GM21786 (cell line): ENCODE measurements at regions not wholly inside any gene's neighbourhood (a gene's known extent, or its start where the extent isn't known, plus 50 kb on each side); places are given as distances from the start of the nearest gene placed in this dataset.
"Not testable (repeated sequence)": the region's sequence is repeated elsewhere in the genome, so short reads cannot be mapped to it uniquely, and the experiment has no call there.

Experiments used
- ATAC-seq: cut with Tn5 transposase; IDR thresholded peaks from one replicate; pipeline ENCODE4 v1.9.1; 2021; ENCODE audit not compliant: unreplicated experiment

DNA sequence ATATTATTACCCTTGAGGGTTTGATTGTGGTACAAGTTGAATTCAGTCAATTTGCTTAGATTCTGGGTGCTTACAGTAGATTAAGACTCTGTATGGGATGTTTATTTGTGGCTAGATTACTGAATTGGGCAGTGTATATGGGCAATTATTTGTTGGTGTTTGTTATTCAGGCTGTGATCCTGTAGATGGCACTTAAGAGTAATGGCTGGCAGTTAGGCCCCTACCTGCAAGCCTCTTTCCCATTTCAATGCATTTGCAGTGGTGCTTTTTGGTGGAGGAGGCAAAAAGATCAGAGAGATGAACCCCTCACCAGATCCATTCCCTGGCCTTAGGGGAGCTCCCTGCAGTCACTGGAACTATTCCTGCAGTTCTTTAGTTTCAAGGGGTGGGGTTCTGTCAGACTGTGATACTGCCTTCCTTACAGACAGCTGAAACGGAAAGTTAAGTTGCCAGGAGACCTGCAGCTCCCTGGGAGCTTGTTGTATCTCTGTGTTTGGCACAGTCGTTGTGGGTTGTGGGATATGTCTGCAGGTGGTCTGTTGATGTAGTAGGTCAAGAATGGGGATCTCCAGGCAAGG is 199.5 kb downstream of the AASDHPPT start:
- no peak for ATAC-seq

GRCh38 chr11:106277484-106277883 is 200.0 kb downstream of the AASDHPPT start:
- no peak for ATAC-seq

DNA sequence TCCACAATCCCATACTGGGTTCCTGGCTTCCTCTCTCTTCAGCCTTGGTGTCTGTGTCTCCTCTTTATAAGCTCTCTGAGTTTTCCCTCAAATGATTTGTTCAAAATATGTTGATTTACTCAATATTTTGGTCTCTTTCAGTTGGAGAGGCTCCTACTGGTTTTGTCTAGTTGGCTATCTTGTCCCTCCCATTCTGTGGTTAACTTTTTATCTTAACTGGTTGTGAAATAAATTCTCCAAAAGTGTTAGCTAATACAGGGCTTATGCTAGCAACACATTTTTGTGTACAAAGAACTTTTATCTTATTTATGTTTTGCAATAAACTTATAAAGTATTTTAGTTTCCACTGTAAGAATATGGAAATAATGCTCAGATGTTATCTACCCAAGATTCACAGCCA is 200.9 kb downstream of the AASDHPPT start:
- ATAC-seq, result no peak

DNA sequence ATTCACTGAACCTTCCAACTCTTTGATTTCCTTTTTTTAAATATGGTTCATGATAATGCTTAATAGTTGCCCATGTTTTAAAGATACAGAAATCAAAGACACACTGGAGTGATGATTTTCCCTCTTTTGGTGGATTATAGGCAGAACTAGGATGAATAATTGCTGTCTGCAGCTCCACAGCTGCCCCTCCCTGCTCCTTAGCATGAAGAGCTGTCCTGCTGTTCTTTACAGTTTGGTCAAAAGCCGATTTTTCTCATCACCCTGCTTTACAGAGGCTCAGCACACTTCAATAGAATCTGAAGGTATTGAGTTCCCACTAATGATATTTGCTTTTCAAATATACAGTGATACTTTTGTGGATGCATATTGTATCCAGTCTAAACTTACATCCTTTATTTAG is 202.6 kb downstream of the AASDHPPT start:
- no peak for ATAC-seq

GRCh38 chr11:106281455-106282173 is 204.2 kb downstream of the AASDHPPT start:
- ATAC-seq, result no peak

DNA sequence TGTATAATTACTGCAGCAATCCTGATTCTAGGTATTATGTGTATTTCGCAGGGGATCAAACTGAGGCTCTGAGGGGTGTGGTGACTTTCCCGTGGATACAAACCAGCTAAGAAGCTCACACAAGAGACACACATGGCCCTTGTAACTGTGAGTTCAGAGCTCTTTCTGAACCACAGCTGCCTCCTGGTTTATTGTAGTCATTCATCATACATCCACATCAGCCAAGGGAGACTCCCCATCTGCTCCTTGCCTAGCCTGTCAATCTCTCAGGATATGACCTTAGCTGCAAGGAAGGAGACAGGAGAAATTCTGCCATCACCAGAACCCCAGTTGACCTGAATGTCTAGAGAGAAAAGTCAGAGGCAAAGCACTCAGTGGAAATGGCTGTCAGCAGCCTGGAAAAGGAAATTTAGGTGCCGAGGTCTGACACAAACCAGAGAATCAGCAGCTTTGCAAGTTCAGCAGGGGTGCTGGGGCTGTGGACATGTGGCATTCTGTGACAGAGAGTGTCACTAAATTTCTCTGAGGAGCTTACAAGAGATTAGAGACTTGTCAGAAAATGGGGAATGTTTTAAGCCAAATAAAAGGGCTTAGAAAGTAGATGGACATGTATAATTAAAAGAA is 209.5 kb downstream of the AASDHPPT start:
- no peak for ATAC-seq

DNA sequence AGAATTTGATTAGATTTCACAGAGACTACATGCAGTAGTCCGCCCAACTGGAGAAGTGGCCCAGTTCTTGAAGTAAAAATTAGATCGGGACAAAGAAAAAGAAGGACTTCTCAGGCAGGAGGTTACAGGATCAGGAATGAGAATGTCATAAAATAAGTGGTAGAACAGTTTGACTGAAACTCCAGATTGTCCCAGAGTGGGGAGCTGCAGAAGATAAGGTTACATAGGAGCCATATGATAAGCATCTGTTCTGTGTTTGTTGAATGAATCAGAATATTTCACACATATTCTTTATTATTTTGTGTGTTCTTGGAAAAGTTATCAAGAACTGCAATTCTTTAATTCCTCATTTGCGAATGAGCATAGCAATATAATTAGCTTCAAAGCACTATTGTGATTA is 210.6 kb downstream of the AASDHPPT start:
- no peak for ATAC-seq

- ATAC-seq, result no peak
These were observed 211.4 kb downstream of the AASDHPPT start for GRCh38 chr11:106288822-106289387.

DNA sequence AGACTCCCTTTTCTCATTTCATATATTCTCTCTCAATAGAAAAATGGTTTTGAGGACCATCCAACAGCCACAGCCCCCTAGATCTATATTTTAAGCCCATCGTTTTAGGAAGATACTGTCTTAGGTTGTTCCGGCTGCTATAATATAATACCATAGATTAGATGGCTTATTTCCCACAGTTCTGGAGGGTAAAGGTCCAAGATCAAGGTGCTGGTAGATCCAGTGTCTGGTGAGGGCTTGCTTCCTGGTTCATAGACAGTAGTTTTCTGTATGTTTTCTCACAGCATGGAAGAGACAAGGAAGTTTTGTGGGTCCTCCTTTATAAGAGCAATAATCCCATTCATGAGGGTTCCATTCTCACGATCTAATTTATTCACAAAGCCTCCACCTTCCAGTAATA is 215.1 kb downstream of the AASDHPPT start:
- ATAC-seq, result no peak

GRCh38 chr11:106295974-106296373 is 218.5 kb downstream of the AASDHPPT start:
- no peak for ATAC-seq

GRCh38 chr11:106302416-106302815 is 225.0 kb downstream of the AASDHPPT start:
- ATAC-seq, result no peak

GRCh38 chr11:106304274-106304673 is 226.8 kb downstream of the AASDHPPT start:
- no peak for ATAC-seq

- ATAC-seq, result no peak
These were observed 228.0 kb downstream of the AASDHPPT start for GRCh38 chr11:106305458-106305857.

GRCh38 chr11:106306942-106307341 is 229.5 kb downstream of the AASDHPPT start:
- ATAC-seq, result no peak

- ATAC-seq, result no peak
These were observed 231.7 kb downstream of the AASDHPPT start for GRCh38 chr11:106309070-106309684.

DNA sequence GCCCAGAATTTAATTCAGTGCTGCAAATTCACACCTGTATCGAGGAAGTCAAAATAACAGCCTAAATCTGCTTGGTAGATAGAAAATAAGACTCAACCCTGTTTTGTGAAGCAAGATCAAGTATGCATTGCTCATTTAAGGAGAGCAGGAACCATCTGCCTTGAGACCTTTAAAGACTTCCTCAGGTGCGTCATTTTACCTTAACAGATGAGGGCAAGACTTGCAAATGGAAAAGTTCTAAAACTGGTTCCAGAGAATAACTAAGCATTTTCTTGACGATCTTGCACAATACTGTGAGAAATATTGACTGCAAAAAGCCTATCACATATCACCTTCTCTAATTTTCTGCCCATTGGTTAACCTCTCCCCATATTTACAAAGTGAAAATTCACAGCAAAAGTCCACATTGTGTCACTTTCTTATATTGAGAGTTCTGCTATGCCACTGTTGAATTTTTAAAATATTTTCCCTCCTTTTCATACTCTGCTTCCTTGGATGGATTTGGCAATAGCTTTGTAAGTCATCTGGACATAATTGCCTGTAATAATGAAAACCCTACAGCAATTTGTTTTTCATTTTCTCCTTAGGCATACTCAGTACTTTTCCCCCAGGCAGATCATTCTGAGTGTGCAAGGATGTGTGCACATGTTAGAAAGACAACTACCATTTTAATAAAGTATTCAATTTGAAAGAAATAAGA is 234.2 kb downstream of the AASDHPPT start:
- ATAC-seq, result no peak

DNA sequence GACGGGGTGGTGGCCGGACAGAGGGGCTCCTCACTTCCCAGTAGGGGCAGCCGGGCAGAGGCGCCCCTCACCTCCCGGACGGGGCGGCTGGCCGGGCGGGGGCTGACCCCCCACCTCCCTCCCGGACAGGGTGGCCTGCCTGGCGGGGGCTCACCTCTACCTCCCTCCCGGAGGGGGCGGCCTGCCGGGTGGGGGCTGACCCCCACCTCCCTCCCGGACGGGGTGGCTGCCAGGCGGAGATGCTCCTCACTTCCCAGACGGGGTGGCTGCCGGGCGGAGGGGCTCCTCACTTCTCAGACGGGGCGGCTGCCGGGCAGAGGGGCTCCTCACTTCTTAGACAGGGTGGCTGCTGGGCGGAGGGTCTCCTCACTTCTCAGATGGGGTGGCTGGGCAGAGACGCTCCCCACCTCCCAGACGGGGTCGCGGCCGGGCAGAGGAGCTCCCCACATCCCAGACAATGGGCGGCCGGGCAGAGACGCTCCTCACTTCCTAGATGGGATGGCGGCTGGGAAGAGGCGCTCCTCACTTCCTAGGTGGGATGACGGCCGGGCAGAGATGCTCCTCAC is 239.8 kb downstream of the AASDHPPT start:
- not testable (repeated sequence) for ATAC-seq

GRCh38 chr11:106321601-106322000 is 244.1 kb downstream of the AASDHPPT start:
- no peak for ATAC-seq

- no peak for ATAC-seq
These were observed 244.6 kb downstream of the AASDHPPT start for GRCh38 chr11:106322106-106322505.

GRCh38 chr11:106326087-106326486 is 248.6 kb downstream of the AASDHPPT start:
- ATAC-seq, result no peak

DNA sequence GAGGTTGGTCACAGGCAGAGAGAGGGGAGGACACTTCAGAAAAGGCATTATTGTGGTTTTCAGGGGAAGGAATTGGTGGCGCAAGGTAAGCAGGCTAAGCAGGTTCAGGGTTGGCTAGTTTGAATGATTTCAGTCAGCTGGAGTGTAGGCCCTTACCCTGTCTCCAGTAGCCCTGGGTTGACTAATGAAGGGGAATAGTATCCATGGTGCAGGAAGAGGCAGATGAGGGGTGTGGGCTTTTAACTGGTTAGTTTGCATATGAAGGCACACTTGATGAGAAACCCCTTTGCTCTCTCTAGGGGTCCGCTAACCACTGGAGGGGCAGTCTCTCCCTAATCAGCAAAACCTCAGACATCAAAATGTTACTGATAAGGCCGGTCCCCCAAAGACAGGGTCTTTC is 249.7 kb downstream of the AASDHPPT start:
- no peak for ATAC-seq
